ENCODE measurements at regions not wholly inside any gene's neighbourhood (a gene's known extent, or its start where the extent isn't known, plus 50 kb on each side); places are given as distances from the start of the nearest gene placed in this dataset.

DNA sequence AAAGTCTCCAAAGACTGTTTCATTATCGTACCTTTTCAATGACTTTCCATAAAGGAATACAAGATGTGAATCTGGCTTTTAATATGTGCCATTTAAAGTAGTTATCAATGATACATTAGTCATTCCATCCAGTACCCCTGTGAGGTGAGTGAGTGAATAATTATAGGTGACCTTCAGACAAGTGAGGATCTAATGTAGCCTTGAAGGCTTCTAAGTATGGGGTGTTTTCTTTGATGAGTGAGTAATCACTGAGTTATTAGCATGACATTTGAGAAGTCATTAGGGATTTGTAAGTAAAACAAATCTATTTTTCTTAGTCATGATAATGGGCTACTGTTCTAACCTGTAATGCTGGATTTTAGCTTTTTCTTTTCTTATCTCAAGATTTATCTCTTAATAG, 831.4 kb downstream of the ADGRL2 start:
- TF ChIP-seq EP300 (IDR thresholded peaks at IDR 0.05; ENCODE audit: low read depth) = no peak
- TF ChIP-seq, protein P1, sequence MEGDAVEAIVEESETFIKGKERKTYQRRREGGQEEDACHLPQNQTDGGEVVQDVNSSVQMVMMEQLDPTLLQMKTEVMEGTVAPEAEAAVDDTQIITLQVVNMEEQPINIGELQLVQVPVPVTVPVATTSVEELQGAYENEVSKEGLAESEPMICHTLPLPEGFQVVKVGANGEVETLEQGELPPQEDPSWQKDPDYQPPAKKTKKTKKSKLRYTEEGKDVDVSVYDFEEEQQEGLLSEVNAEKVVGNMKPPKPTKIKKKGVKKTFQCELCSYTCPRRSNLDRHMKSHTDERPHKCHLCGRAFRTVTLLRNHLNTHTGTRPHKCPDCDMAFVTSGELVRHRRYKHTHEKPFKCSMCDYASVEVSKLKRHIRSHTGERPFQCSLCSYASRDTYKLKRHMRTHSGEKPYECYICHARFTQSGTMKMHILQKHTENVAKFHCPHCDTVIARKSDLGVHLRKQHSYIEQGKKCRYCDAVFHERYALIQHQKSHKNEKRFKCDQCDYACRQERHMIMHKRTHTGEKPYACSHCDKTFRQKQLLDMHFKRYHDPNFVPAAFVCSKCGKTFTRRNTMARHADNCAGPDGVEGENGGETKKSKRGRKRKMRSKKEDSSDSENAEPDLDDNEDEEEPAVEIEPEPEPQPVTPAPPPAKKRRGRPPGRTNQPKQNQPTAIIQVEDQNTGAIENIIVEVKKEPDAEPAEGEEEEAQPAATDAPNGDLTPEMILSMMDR (IDR thresholded peaks at IDR 0.05) = no peak
- TF ChIP-seq POLR2AphosphoS5 (IDR thresholded peaks at IDR 0.05) = no peak
- TF ChIP-seq POLR2A (IDR thresholded peaks at IDR 0.05) = no peak
- no peak for DNase-seq
- WGBS, 2 donors (ENCODE audit: low coverage in 1 of 2) = 70 to 81% methylated on average over 1 of the region's 1 CpG
- intact Hi-C loops (cut with DNase I; ENCODE audit: low total_unique reads) (no loop called here), in situ Hi-C loops (cut with MboI; ENCODE audit: low pct_ligation_motif_present in 1 of 4, low pct_unique_long_range_greater_than_20kb in 1 of 4, low sequenced_read_pairs in 3 of 4) (no loop called here)
- H3K36me3 ChIP-seq = no peaks in the 10 kb centered on the region
- no peak overlapping the region for H3K4me3 ChIP-seq
- no peaks in the 10 kb centered on the region for H3K27me3 ChIP-seq
- no peaks in the 10 kb centered on the region for H3K4me1 ChIP-seq
- no peaks in the 10 kb centered on the region for H3K9me3 ChIP-seq
- no peak overlapping the region for H3K27ac ChIP-seq

DNA sequence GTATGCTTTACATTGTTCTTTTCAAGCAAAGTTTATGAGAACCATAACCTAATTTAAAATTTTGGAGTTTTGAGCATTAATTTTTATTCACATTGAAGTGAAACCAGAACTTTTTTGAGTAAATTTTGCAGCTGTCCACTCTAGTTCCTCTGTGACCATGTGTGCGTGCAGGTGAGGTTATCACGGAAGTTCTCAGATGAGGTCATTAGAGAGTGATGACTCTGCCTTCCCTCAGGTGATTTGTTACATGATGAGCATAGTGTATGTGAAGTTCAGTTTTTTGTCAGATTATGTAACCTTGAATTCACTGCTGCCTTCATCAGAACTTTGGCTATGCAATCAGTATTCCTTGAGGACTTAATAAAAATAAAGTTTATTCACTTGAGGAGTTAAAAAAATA, 828.2 kb downstream of the ADGRL2 start:
- DNase-seq = no peak
- H3K4me3 ChIP-seq = no peak overlapping the region
- 88 to 92% methylated on average over 2 of the region's 2 CpGs for WGBS, 2 donors (ENCODE audit: low coverage in 1 of 2)
- peaks cover 0 to 8% of the 10 kb centered on the region in 2 donors for H3K9me3 ChIP-seq
- no peak for TF ChIP-seq POLR2AphosphoS5 (IDR thresholded peaks at IDR 0.05)
- TF ChIP-seq, protein P1 (IDR thresholded peaks at IDR 0.05) = no peak
- no peak for TF ChIP-seq POLR2A (IDR thresholded peaks at IDR 0.05)
- no peak for TF ChIP-seq EP300 (IDR thresholded peaks at IDR 0.05; ENCODE audit: low read depth)
- H3K27me3 ChIP-seq = no peaks in the 10 kb centered on the region
- in situ Hi-C loops (cut with MboI; ENCODE audit: low pct_ligation_motif_present in 1 of 4, low pct_unique_long_range_greater_than_20kb in 1 of 4, low sequenced_read_pairs in 3 of 4) = no loop called here
- no peaks in the 10 kb centered on the region for H3K36me3 ChIP-seq
- no peak overlapping the region for H3K27ac ChIP-seq
- no peaks in the 10 kb centered on the region for H3K4me1 ChIP-seq
- intact Hi-C loops (cut with DNase I; ENCODE audit: low total_unique reads) = no loop called here

DNA sequence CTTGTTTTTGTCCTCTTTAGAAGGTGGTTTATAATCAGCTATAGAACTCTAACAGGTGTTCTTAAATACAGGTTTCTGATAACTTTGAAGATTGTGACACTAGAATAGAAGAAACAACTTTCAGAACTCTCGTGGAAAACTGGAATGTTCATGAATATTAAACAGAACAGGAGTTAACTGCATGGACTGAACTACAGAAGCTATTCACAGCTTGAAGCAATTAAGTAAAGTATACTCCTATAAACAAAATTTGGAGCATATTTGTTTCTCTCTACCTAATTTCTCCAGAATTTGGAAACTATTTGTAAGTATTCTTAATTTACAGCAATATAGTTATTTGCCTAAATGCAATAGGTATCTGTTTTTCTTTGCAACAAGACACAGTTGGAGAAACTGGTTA, 824.8 kb downstream of the ADGRL2 start:
- no peak overlapping the region for H3K27ac ChIP-seq
- no peak for DNase-seq
- in situ Hi-C loops (cut with MboI; ENCODE audit: low pct_ligation_motif_present in 1 of 4, low pct_unique_long_range_greater_than_20kb in 1 of 4, low sequenced_read_pairs in 3 of 4) (no loop called here), intact Hi-C loops (cut with DNase I; ENCODE audit: low total_unique reads) (no loop called here)
- H3K36me3 ChIP-seq = no peaks in the 10 kb centered on the region
- no peaks in the 10 kb centered on the region for H3K27me3 ChIP-seq
- H3K9me3 ChIP-seq = peaks cover 0 to 8% of the 10 kb centered on the region in 2 donors
- no peak overlapping the region for H3K4me3 ChIP-seq
- TF ChIP-seq, protein P1 (IDR thresholded peaks at IDR 0.05) = no peak
- TF ChIP-seq POLR2A (IDR thresholded peaks at IDR 0.05) (no peak), POLR2AphosphoS5 (IDR thresholded peaks at IDR 0.05) (no peak), EP300 (IDR thresholded peaks at IDR 0.05; ENCODE audit: low read depth) (no peak)
- 40 to 54% methylated on average over 1 of the region's 1 CpG for WGBS, 2 donors (ENCODE audit: low coverage in 1 of 2)
- H3K4me1 ChIP-seq = no peaks in the 10 kb centered on the region

DNA sequence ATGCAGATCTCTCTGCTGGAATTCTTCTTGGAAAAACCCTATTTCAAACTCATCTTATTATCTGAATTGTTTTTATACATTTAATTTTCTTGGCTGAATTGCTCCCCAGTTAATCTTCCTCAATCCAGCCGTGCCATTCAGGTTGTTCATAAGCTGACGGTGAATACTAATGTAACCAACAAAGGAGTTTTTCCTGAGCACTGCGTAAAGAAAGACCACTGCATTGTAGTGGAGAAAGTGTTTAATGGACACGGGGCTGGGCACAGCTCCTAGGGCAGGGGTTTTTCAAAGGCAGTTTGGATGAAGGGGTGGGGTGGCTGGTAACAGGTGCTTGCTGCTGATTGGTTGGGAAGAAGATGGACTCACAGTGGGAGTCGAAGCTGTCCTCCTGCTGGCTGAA, 820.3 kb downstream of the ADGRL2 start:
- intact Hi-C loops (cut with DNase I; ENCODE audit: low total_unique reads) (no loop called here), in situ Hi-C loops (cut with MboI; ENCODE audit: low pct_ligation_motif_present in 1 of 4, low pct_unique_long_range_greater_than_20kb in 1 of 4, low sequenced_read_pairs in 3 of 4) (no loop called here)
- 84 to 93% methylated on average over 5 of the region's 5 CpGs for WGBS, 2 donors (ENCODE audit: low coverage in 1 of 2)
- Histone ChIP-seq H3K36me3 (no peaks in the 10 kb centered on the region), H3K27ac (no peak overlapping the region), H3K27me3 (no peaks in the 10 kb centered on the region), H3K4me1 (no peaks in the 10 kb centered on the region), H3K4me3 (no peak overlapping the region), H3K9me3 (peaks cover 0 to 8% of the 10 kb centered on the region in 2 donors)
- DNase-seq = no peak
- TF ChIP-seq EP300 (IDR thresholded peaks at IDR 0.05; ENCODE audit: low read depth) = no peak
- TF ChIP-seq POLR2AphosphoS5 (IDR thresholded peaks at IDR 0.05) = no peak
- TF ChIP-seq, protein P1 (IDR thresholded peaks at IDR 0.05) = no peak
- TF ChIP-seq POLR2A (IDR thresholded peaks at IDR 0.05) = no peak
